Kidney (tissue), 13 donors: ENCODE measurements at regions not wholly inside any gene's neighbourhood (a gene's known extent, or its start where the extent isn't known, plus 50 kb on each side); places are given as distances from the start of the nearest gene placed in this dataset.

Source experiments
- DNase-seq, 5 donors: peaks; one replicate each; pipeline ENCODE4 v3.0.0-alpha.2; 2013 to 2020
- FAIRE-seq: peaks from 2 replicates; lab custom pipeline; 2012; peaks lifted over from hg19 to GRCh38; lab: Jason Lieb, UNC
- H3K27ac ChIP-seq, 2 donors: one replicate each; pipeline ENCODE4 v1.7.0; 2013; ENCODE audit warnings: low read depth in 2 of 2, low read length in 2 of 2, inconsistent platforms in 1 of 2
- H3K27me3 ChIP-seq: one replicate; pipeline ENCODE4 v1.7.1; 2013; ENCODE audit warnings: low read length, inconsistent platforms; ENCODE audit not compliant: control insufficient read depth, insufficient read depth
- H3K36me3 ChIP-seq, 3 donors: one replicate each; pipeline versions ENCODE4 v1.7.0 to v1.7.1; 2013; ENCODE audit warnings: low read length in 3 of 3, control low read depth in 1 of 3, inconsistent platforms in 1 of 3; ENCODE audit not compliant: insufficient read depth in 3 of 3, control insufficient read depth in 2 of 3
- H3K4me1 ChIP-seq, 3 donors: one replicate each; pipeline versions ENCODE4 v1.7.0 to v1.7.1; 2013; ENCODE audit warnings: low read length in 3 of 3, inconsistent platforms in 1 of 3, low read depth in 1 of 3; ENCODE audit not compliant: control insufficient read depth in 2 of 3, insufficient read depth in 2 of 3
- H3K4me3 ChIP-seq, 3 donors: one replicate each; pipeline versions ENCODE4 v1.7.0 to v1.8.1; 2013; ENCODE audit warnings: low read length in 3 of 3, control low read depth in 1 of 3, inconsistent platforms in 1 of 3
- H3K9ac ChIP-seq, 3 donors: one replicate each; pipeline versions ENCODE4 v1.7.0 to v1.7.1; 2013; ENCODE audit warnings: low read length in 3 of 3, control low read depth in 1 of 3, inconsistent platforms in 1 of 3
- H3K9me3 ChIP-seq, 3 donors: one replicate each; pipeline versions ENCODE4 v1.7.0 to v1.7.1; 2013; ENCODE audit warnings: low read length in 3 of 3, control low read depth in 1 of 3, inconsistent platforms in 1 of 3; ENCODE audit not compliant: control insufficient read depth in 2 of 3, insufficient read depth in 1 of 3
- CTCF ChIP-seq: IDR thresholded peaks from 3 replicates; pipeline ENCODE4 v1.5.1; 2012; ENCODE audit warnings: mild to moderate bottlenecking, moderate library complexity, borderline replicate concordance; ENCODE audit not compliant: insufficient read depth; ENCODE audit errors: extremely low read depth
- intact Hi-C: fragments of 100-400 bp; cut with DNase I; formaldehyde crosslinking; loops from one replicate; pipeline ENCODE4 v1.11.1; 2022
- donor health status: control.
- donor health status: control.
- donor health status: control.
- donor health status: control.
- donor health status: control.
- donor health status: DM: yes; HTN: yes; CAD: no.
- donor health status: Normal renal cell carcinoma (clear cell type).

- intact Hi-C loops = no loop called here
- Histone ChIP-seq H3K27ac (no peak overlapping the region), H3K27me3 (no peaks in the 10 kb centered on the region), H3K4me3 (no peak overlapping the region), H3K9ac (no peak overlapping the region), H3K9me3 (no peaks in the 10 kb centered on the region), H3K36me3 (no peaks in the 10 kb centered on the region), H3K4me1 (no peaks in the 10 kb centered on the region)
- no peak for FAIRE-seq
- no peak for DNase-seq
- TF ChIP-seq CTCF = no peak
These were observed 587.5 kb downstream of the SOX5 start for GRCh38 chr12:23361971-23362370.

DNA sequence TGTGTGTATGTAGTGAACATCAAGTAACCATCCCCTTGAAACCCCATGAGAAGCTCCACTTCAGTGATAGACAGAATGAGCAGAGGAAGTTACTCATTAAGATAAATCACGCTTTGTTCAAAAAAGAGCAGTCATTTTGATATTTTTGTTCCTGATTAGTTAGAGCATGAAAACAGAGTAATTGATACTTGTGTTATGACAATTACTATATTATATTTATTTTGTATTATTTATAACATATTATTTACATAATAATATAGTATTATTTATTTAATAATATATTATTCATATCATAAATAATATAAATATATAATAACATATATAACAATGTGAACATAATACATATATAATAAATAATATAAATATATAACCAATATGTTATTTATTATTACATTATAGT is 580.9 kb downstream of the SOX5 start:
- H3K27me3 ChIP-seq = no peaks in the 10 kb centered on the region
- FAIRE-seq (peak; percentile 98), DNase-seq (no peak)
- no peak overlapping the region for H3K9ac ChIP-seq
- no peak overlapping the region for H3K27ac ChIP-seq
- H3K36me3 ChIP-seq = no peaks in the 10 kb centered on the region
- no peaks in the 10 kb centered on the region for H3K4me1 ChIP-seq
- intact Hi-C loops = no loop called here
- H3K4me3 ChIP-seq = no peak overlapping the region
- no peak for TF ChIP-seq CTCF
- H3K9me3 ChIP-seq = no peaks in the 10 kb centered on the region

- Histone ChIP-seq H3K4me1 (no peaks in the 10 kb centered on the region), H3K4me3 (no peak overlapping the region), H3K9me3 (peaks cover 1 to 8% (median 4%) of the 10 kb centered on the region in 3 donors), H3K9ac (no peak overlapping the region), H3K27ac (no peak overlapping the region), H3K36me3 (no peaks in the 10 kb centered on the region), H3K27me3 (no peaks in the 10 kb centered on the region)
- intact Hi-C loops = no loop called here
- DNase-seq (no peak), FAIRE-seq (no peak)
- TF ChIP-seq CTCF = no peak
These were observed 573.8 kb downstream of the SOX5 start for GRCh38 chr12:23375621-23376020.

- Histone ChIP-seq H3K9ac (no peak overlapping the region), H3K4me1 (no peaks in the 10 kb centered on the region), H3K27ac (no peak overlapping the region), H3K9me3 (peaks cover 1 to 8% (median 4%) of the 10 kb centered on the region in 3 donors), H3K4me3 (no peak overlapping the region), H3K36me3 (no peaks in the 10 kb centered on the region), H3K27me3 (no peaks in the 10 kb centered on the region)
- no peak for TF ChIP-seq CTCF
- intact Hi-C loops = no loop called here
- no peak for FAIRE-seq
- no peak for DNase-seq
These were observed 573.2 kb downstream of the SOX5 start for GRCh38 chr12:23376238-23376637.
